ENCODE measurements at regions not wholly inside any gene's neighbourhood (a gene's known extent, or its start where the extent isn't known, plus 50 kb on each side); places are given as distances from the start of the nearest gene placed in this dataset.

DNA sequence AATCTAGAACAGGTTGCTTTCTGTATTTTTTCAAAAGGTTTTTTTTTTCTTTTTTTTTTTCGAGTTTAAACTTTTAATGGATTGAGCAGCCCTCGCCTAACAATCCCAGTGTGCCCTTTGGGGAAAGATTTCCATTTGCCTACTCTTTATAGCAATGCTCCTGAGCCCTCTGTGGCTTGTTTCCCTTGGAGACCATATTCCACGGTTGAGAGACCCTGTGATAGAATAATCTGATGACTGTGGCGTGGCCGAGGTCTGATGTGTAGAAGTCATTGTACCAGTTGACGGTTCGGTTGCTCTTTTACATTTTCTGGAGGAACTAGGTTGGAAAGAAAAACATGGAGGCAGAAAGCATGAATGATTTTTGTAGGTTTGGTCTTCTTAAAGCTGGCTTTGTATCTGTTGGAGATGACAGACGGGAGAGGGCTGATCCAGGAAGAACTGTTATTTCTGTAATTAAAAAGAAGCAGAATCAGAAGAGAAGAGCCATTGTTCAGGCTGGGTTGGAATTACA is 305.7 kb upstream of the NRIP1 start:
- no peak for DNase-seq
- Histone ChIP-seq H3K9me3 (peaks cover 5% of the 10 kb centered on the region), H3K27ac (no peak overlapping the region), H3K4me3 (no peak overlapping the region), H3K36me3 (ENCODE audit: insufficient read depth in 1 of 2, low read depth in 1 of 2) (no peaks in the 10 kb centered on the region), H3K27me3 (ENCODE audit: insufficient read depth in 3 of 3, low read length in 2 of 3) (no peaks in the 10 kb centered on the region), H3K4me1 (no peaks in the 10 kb centered on the region)
- intact Hi-C loops (cut with DNase I), result no loop called here
- TF ChIP-seq, protein P1, sequence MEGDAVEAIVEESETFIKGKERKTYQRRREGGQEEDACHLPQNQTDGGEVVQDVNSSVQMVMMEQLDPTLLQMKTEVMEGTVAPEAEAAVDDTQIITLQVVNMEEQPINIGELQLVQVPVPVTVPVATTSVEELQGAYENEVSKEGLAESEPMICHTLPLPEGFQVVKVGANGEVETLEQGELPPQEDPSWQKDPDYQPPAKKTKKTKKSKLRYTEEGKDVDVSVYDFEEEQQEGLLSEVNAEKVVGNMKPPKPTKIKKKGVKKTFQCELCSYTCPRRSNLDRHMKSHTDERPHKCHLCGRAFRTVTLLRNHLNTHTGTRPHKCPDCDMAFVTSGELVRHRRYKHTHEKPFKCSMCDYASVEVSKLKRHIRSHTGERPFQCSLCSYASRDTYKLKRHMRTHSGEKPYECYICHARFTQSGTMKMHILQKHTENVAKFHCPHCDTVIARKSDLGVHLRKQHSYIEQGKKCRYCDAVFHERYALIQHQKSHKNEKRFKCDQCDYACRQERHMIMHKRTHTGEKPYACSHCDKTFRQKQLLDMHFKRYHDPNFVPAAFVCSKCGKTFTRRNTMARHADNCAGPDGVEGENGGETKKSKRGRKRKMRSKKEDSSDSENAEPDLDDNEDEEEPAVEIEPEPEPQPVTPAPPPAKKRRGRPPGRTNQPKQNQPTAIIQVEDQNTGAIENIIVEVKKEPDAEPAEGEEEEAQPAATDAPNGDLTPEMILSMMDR (IDR thresholded peaks at IDR 0.05), result no peak
- ATAC-seq, result no peak
- 84 to 87% (median 86%) methylated on average over 8 of the region's 8 CpGs for WGBS, 3 donors

DNA sequence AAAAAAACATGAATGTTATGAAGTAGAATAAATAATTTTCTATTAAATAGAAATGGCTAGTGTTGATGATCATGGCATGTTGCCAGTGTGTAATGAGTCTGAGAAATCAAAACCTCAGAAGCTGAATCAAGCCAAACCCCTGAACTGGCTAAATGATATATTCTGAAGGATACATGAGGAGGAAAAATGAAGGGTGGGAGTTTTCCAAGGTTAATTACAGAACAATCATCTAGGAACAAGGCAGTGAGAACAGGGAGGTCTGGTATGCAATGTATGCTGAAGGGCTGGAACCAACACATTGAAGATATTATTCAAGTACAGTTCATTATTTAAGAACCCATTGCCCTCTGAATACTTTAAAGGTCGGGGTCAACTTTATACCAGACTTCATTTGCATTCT is 309.1 kb upstream of the NRIP1 start:
- Histone ChIP-seq H3K4me3 (no peak overlapping the region), H3K27me3 (ENCODE audit: insufficient read depth in 3 of 3, low read length in 2 of 3) (no peaks in the 10 kb centered on the region), H3K9me3 (no peaks in the 10 kb centered on the region), H3K27ac (no peak overlapping the region), H3K4me1 (no peaks in the 10 kb centered on the region), H3K36me3 (ENCODE audit: insufficient read depth in 1 of 2, low read depth in 1 of 2) (no peaks in the 10 kb centered on the region)
- DNase-seq (no peak), ATAC-seq (no peak)
- intact Hi-C loops (cut with DNase I), result no loop called here
- 89 to 97% (median 94%) methylated on average over 1 of the region's 1 CpG for WGBS, 3 donors
- TF ChIP-seq, protein P1 (IDR thresholded peaks at IDR 0.05), result no peak

DNA sequence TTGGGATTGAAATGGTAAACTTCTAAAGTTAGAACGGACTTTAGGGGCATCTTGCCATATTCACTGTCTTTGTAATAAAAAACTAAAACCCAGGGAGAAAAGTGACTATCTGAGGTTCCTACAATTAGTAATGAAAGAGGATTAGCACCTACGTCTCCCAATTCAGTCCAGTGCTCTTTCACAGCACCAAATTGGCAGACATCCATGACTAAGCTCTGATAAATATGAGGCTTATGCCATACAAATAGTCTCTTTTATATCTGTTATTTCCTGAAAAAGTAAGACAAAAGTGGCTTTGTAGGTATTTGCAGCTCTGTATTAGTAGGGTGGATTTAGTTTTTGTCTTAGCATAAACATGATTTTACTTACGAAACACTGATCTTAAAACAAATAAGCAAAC is 315.0 kb upstream of the NRIP1 start:
- DNase-seq (no peak), ATAC-seq (no peak)
- intact Hi-C loops (cut with DNase I), result no loop called here
- Histone ChIP-seq H3K4me3 (no peak overlapping the region), H3K27me3 (ENCODE audit: insufficient read depth in 3 of 3, low read length in 2 of 3) (no peaks in the 10 kb centered on the region), H3K27ac (no peak overlapping the region), H3K9me3 (no peaks in the 10 kb centered on the region), H3K36me3 (ENCODE audit: insufficient read depth in 1 of 2, low read depth in 1 of 2) (no peaks in the 10 kb centered on the region), H3K4me1 (no peaks in the 10 kb centered on the region)
- WGBS, 3 donors, result 46 to 55% (median 49%) methylated on average over 3 of the region's 3 CpGs
- TF ChIP-seq, protein P1 (IDR thresholded peaks at IDR 0.05), result no peak

DNA sequence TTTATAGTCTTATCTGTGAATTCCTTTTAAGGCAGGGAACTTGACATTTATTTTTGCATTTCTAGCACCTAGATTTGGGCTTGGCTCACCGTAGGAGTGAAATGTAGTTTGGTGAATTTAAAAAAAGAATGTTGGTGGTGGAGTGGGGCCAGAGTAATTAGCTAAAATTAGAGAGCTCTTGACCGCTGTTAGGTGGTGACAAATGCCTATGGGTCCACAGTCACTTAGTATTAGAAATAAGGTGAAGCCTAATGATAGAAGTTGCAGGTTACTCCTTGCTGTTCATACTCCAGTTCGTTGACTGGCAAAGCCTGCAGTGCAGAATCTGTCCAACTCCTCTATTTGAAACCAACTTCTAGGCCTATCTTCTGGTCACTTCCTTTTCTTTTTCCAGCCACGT is 318.8 kb upstream of the NRIP1 start:
- no peaks in the 10 kb centered on the region for H3K27me3 ChIP-seq (ENCODE audit: insufficient read depth in 3 of 3, low read length in 2 of 3)
- no peaks in the 10 kb centered on the region for H3K4me1 ChIP-seq
- ATAC-seq (no peak), DNase-seq (no peak)
- no peaks in the 10 kb centered on the region for H3K9me3 ChIP-seq
- TF ChIP-seq, protein P1 (IDR thresholded peaks at IDR 0.05), result no peak
- no peaks in the 10 kb centered on the region for H3K36me3 ChIP-seq (ENCODE audit: insufficient read depth in 1 of 2, low read depth in 1 of 2)
- WGBS, 3 donors, result 58 to 84% (median 72%) methylated on average over 4 of the region's 4 CpGs
- intact Hi-C loops (cut with DNase I), result no loop called here
- H3K4me3 ChIP-seq, result no peak overlapping the region
- H3K27ac ChIP-seq, result no peak overlapping the region

DNA sequence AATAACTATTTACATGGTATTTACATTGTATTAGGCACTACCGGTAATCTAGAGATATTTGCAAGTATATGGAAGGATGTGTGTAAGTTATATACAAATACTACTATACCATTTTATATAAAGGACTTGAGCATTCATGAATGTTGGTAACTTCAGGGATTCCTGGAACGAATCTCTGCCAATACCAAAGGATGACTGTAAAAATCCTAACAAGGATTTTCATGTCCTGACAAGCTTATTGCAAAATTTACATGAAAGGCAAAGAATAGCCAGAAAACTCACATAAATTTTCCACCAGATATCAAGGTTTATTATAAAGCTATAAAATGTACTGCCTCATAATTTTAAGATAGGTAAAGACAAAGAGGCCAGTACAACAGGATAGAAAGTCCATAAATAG is 325.2 kb upstream of the NRIP1 start:
- no peaks in the 10 kb centered on the region for H3K27me3 ChIP-seq (ENCODE audit: insufficient read depth in 3 of 3, low read length in 2 of 3)
- TF ChIP-seq, protein P1 (IDR thresholded peaks at IDR 0.05), result no peak
- H3K4me1 ChIP-seq, result no peaks in the 10 kb centered on the region
- intact Hi-C loops (cut with DNase I), result no loop called here
- H3K9me3 ChIP-seq, result no peaks in the 10 kb centered on the region
- ATAC-seq, result no peak
- H3K4me3 ChIP-seq, result no peak overlapping the region
- no peak overlapping the region for H3K27ac ChIP-seq
- 85 to 93% (median 88%) methylated on average over 2 of the region's 2 CpGs for WGBS, 3 donors
- no peaks in the 10 kb centered on the region for H3K36me3 ChIP-seq (ENCODE audit: insufficient read depth in 1 of 2, low read depth in 1 of 2)
- DNase-seq, result no peak
